Ramos (cell line): ENCODE measurements at regions not wholly inside any gene's neighbourhood (a gene's known extent, or its start where the extent isn't known, plus 50 kb on each side); places are given as distances from the start of the nearest gene placed in this dataset.

Experiments
- in situ Hi-C: fragments of 300-500 bp; cut with MboI; formaldehyde crosslinking; loops from one replicate; pipeline ENCODE4 v1.14.3; 2022; ENCODE audit warnings: low sequenced_read_pairs; ENCODE audit not compliant: unreplicated experiment

- in situ Hi-C loops: no loop called here
Observed at GRCh38 chr12:23472329-23472971, 477.0 kb downstream of the SOX5 start.

- in situ Hi-C loops: no loop called here
Observed at GRCh38 chr12:23473071-23473470, 476.4 kb downstream of the SOX5 start.

GRCh38 chr12:23474438-23474976, 475.0 kb downstream of the SOX5 start:
- in situ Hi-C loops: no loop called here
